Fibroblast of lung (primary cell): ENCODE measurements at regions not wholly inside any gene's neighbourhood (a gene's known extent, or its start where the extent isn't known, plus 50 kb on each side); places are given as distances from the start of the nearest gene placed in this dataset.

Experiments used
- EZH2 ChIP-seq: IDR thresholded peaks from 2 replicates; pipeline ENCODE4 v1.5.1; 2012; ENCODE audit warnings: low read length, control low read depth, mild to moderate bottlenecking; ENCODE audit errors: missing control alignments
- TF ChIP-seq, protein P1 (sequence below), 2 donors: IDR thresholded peaks in 1 of 2; conservative IDR thresholded peaks in 1 of 2; 1 replicate in 1 of 2; 2 replicates in 1 of 2; pipeline ENCODE4 v1.5.1; 2011 to 2012; ENCODE audit warnings: low read length in 2 of 2, control low read depth in 1 of 2, inconsistent platforms in 1 of 2, low read depth in 1 of 2, mild to moderate bottlenecking in 1 of 2

DNA sequence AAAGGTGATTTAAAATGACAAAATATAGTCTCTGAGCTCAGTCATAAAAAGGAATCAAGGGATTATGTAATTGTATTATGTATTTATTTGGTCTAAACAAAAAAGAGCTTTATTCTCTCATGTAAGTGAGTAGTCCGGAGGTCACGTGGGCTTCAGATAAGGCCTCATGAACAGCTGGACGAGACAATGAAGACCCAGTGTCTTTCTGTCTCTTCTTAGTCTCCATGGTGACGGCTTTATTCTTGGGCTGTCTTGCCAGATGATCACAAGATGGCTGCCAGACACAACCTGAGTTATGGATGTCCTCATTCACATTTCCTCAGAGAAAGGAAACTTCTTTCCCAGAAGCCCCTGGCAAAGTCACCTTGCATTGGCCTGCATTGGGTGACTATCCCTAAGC is 98.6 kb downstream of the ARF6 start:
- TF ChIP-seq, protein P1, sequence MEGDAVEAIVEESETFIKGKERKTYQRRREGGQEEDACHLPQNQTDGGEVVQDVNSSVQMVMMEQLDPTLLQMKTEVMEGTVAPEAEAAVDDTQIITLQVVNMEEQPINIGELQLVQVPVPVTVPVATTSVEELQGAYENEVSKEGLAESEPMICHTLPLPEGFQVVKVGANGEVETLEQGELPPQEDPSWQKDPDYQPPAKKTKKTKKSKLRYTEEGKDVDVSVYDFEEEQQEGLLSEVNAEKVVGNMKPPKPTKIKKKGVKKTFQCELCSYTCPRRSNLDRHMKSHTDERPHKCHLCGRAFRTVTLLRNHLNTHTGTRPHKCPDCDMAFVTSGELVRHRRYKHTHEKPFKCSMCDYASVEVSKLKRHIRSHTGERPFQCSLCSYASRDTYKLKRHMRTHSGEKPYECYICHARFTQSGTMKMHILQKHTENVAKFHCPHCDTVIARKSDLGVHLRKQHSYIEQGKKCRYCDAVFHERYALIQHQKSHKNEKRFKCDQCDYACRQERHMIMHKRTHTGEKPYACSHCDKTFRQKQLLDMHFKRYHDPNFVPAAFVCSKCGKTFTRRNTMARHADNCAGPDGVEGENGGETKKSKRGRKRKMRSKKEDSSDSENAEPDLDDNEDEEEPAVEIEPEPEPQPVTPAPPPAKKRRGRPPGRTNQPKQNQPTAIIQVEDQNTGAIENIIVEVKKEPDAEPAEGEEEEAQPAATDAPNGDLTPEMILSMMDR (conservative IDR thresholded peaks at IDR 0.05 in 1 of 2, IDR thresholded peaks at IDR 0.05 in 1 of 2; ENCODE audit: low read depth in 1 of 2, low read length in 2 of 2), result no peak
- no peak for TF ChIP-seq EZH2
